ENCODE measurements at regions not wholly inside any gene's neighbourhood (a gene's known extent, or its start where the extent isn't known, plus 50 kb on each side); places are given as distances from the start of the nearest gene placed in this dataset.
"Not testable (repeated sequence)": the region's sequence is repeated elsewhere in the genome, so short reads cannot be mapped to it uniquely, and the experiment has no call there.

- DNase-seq (ENCODE audit: extremely low spot score, unreplicated experiment): no peak
- H3K27ac Mint-ChIP-seq (ENCODE audit: unreplicated experiment): no peak overlapping the region
- no peaks in the 10 kb centered on the region for H3K27me3 Mint-ChIP-seq (ENCODE audit: unreplicated experiment)
- no peak overlapping the region for H3K4me3 Mint-ChIP-seq (ENCODE audit: unreplicated experiment)
- peaks cover 6% of the 10 kb centered on the region for H3K36me3 Mint-ChIP-seq (ENCODE audit: unreplicated experiment)
- TF ChIP-seq CTCF (IDR thresholded peaks at IDR 0.05): no peak
- peaks cover 6% of the 10 kb centered on the region for H3K4me1 Mint-ChIP-seq (ENCODE audit: unreplicated experiment)
- H3K9me3 Mint-ChIP-seq (ENCODE audit: unreplicated experiment): peaks cover 20% of the 10 kb centered on the region
Measured at GRCh38 chrX:45485719-45486118, 285.0 kb upstream of the DIPK2B start.

- Mint-ChIP-seq H3K27ac (ENCODE audit: unreplicated experiment) (peak overlapping the region; percentile 71), H3K27me3 (ENCODE audit: unreplicated experiment) (no peaks in the 10 kb centered on the region), H3K4me1 (ENCODE audit: unreplicated experiment) (peaks cover 30% of the 10 kb centered on the region), H3K4me3 (ENCODE audit: unreplicated experiment) (no peak overlapping the region), H3K36me3 (ENCODE audit: unreplicated experiment) (peaks cover 7% of the 10 kb centered on the region), H3K9me3 (ENCODE audit: unreplicated experiment) (peaks cover 35% of the 10 kb centered on the region)
- no peak for TF ChIP-seq CTCF (IDR thresholded peaks at IDR 0.05)
- DNase-seq (ENCODE audit: extremely low spot score, unreplicated experiment): no peak
Measured at GRCh38 chrX:45479835-45480422, 279.3 kb upstream of the DIPK2B start.

GRCh38 chrX:45479196-45479834, 278.6 kb upstream of the DIPK2B start:
- Mint-ChIP-seq H3K4me3 (ENCODE audit: unreplicated experiment) (no peak overlapping the region), H3K27me3 (ENCODE audit: unreplicated experiment) (no peaks in the 10 kb centered on the region)
- no peak for TF ChIP-seq CTCF (IDR thresholded peaks at IDR 0.05)

GRCh38 chrX:45472968-45473367, 272.3 kb upstream of the DIPK2B start:
- Mint-ChIP-seq H3K9me3 (ENCODE audit: unreplicated experiment) (peaks cover 52% of the 10 kb centered on the region), H3K27ac (ENCODE audit: unreplicated experiment) (peak overlapping the region; percentile 81), H3K36me3 (ENCODE audit: unreplicated experiment) (peaks cover 6% of the 10 kb centered on the region), H3K4me1 (ENCODE audit: unreplicated experiment) (peaks cover 22% of the 10 kb centered on the region), H3K4me3 (ENCODE audit: unreplicated experiment) (no peak overlapping the region), H3K27me3 (ENCODE audit: unreplicated experiment) (no peaks in the 10 kb centered on the region)
- TF ChIP-seq CTCF (IDR thresholded peaks at IDR 0.05): no peak
- DNase-seq (ENCODE audit: extremely low spot score, unreplicated experiment): no peak

More at GRCh38 chrX:45479196-45479834, 278.6 kb upstream of the DIPK2B start:
- peaks cover 35% of the 10 kb centered on the region for H3K9me3 Mint-ChIP-seq (ENCODE audit: unreplicated experiment)
- peaks cover 31% of the 10 kb centered on the region for H3K4me1 Mint-ChIP-seq (ENCODE audit: unreplicated experiment)
- no peak for DNase-seq (ENCODE audit: extremely low spot score, unreplicated experiment)
- peak overlapping the region; percentile 71 for H3K27ac Mint-ChIP-seq (ENCODE audit: unreplicated experiment)
- H3K36me3 Mint-ChIP-seq (ENCODE audit: unreplicated experiment): peaks cover 7% of the 10 kb centered on the region

GRCh38 chrX:45467537-45467936, 266.9 kb upstream of the DIPK2B start:
- not testable (repeated sequence) for DNase-seq (ENCODE audit: extremely low spot score, unreplicated experiment); H3K4me3 Mint-ChIP-seq (ENCODE audit: unreplicated experiment); H3K36me3 Mint-ChIP-seq (ENCODE audit: unreplicated experiment); H3K4me1 Mint-ChIP-seq (ENCODE audit: unreplicated experiment); H3K27ac Mint-ChIP-seq (ENCODE audit: unreplicated experiment); H3K27me3 Mint-ChIP-seq (ENCODE audit: unreplicated experiment)
- H3K9me3 Mint-ChIP-seq (ENCODE audit: unreplicated experiment): peaks cover 52% of the 10 kb centered on the region

- not testable (repeated sequence) for H3K4me3 Mint-ChIP-seq (ENCODE audit: unreplicated experiment); DNase-seq (ENCODE audit: extremely low spot score, unreplicated experiment)
Measured at GRCh38 chrX:45455732-45456131, 255.1 kb upstream of the DIPK2B start.

More at GRCh38 chrX:45455732-45456131, 255.1 kb upstream of the DIPK2B start:
- H3K27ac Mint-ChIP-seq (ENCODE audit: unreplicated experiment); H3K4me1 Mint-ChIP-seq (ENCODE audit: unreplicated experiment); H3K27me3 Mint-ChIP-seq (ENCODE audit: unreplicated experiment); H3K36me3 Mint-ChIP-seq (ENCODE audit: unreplicated experiment): not testable (repeated sequence)
- H3K9me3 Mint-ChIP-seq (ENCODE audit: unreplicated experiment): peaks cover 35% of the 10 kb centered on the region
